GM21515 (cell line): ENCODE measurements at regions not wholly inside any gene's neighbourhood (a gene's known extent, or its start where the extent isn't known, plus 50 kb on each side); places are given as distances from the start of the nearest gene placed in this dataset.
A peak's percentile ranks its signal among the peaks of the same experiment; 100 is the strongest.

Experiments used
- ATAC-seq: cut with Tn5 transposase; IDR thresholded peaks from one replicate; pipeline ENCODE4 v1.9.1; 2021; ENCODE audit not compliant: unreplicated experiment

DNA sequence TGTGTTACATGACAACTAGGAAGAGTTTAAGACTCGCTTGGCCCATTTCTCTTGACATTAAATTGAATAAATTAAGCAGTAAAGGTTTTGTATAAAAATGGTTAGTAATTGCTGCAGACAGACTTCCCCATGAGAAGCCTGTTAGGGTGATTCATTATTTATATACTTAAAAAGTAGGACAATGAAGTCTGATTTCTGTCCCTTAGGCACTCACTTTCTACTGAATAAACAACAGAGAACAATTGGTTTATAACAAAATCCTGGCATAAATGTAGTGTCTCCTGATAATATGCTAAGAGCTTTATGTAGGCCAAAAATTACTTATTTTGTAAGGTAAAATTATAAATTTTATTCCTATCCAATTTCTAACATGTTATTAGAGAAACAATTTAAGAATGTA is 2138.5 kb upstream of the PCDH20 start:
- no peak for ATAC-seq

DNA sequence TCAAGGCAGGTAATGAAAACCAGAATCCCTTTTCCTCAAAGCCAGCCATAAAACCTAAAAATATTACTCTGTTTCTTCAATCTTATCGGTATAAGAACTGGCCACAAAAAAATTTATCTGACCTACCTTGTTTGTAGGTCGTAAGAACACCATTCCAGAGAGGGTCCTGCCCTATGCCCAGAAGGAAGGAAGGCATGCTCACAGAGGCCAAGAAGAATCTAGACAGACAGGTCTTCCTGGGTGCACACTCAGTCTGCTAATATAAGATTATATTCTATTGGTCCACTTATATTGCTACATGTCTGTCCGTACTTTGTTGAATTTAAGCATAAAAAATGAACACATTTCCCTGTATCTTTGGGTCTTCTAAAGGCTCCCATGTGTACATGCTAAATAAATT is 2136.1 kb upstream of the PCDH20 start:
- ATAC-seq = no peak

DNA sequence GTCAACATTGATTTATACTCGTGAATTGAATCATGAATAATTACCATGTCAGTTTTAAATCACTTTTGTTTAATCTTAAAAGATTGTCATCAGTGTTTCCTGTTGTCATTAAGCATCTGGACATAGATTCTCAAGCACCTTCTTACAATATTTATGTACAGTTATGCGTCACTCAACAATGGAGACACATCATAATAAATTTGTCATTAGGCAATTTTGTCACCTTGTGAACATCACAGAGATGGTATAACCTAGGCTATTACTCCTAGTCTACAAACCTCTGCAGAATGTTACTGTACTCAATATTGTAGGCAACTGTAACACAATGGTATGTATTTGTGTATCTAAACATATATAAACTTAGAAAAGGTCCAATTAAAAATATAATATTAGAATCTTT is 2130.9 kb upstream of the PCDH20 start:
- no peak for ATAC-seq

DNA sequence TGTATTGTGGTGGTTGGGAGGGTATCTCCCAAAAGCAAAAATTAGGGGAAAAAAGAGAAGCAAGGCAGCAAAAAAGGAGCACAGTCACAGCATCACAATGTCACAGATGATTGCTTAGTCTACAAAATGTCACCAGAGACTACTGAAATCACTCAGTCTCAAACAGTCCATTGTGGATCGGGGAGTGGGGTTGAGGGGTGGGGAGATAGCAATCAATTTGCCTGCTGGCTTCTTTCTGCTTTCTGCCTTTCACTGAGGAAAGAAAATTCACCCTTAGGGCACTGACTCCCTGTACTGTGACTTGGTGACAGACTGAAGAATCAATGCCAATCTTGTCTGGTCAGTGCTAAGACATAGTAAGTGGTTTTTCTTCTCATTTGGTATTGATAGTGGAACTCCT is 2127.1 kb upstream of the PCDH20 start:
- ATAC-seq = no peak

DNA sequence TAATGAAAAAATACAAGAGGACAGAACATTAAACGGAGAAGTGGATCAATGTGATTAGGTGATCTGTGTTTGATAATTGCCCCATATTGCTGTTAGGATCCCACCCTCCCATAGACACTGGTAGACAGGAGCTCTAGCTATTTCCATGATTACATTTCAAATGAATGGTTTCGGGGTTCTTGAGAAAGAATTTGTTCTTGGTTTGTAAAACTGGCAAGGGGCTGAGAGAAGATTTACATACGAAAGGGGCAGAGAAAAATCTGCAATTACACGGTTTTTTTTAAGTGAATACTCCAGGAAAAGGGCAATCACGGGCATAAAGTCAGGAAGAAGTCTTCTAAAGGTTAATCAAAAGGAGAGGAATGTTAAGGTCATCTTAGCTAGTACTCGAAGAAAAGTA is 2125.7 kb upstream of the PCDH20 start:
- no peak for ATAC-seq

DNA sequence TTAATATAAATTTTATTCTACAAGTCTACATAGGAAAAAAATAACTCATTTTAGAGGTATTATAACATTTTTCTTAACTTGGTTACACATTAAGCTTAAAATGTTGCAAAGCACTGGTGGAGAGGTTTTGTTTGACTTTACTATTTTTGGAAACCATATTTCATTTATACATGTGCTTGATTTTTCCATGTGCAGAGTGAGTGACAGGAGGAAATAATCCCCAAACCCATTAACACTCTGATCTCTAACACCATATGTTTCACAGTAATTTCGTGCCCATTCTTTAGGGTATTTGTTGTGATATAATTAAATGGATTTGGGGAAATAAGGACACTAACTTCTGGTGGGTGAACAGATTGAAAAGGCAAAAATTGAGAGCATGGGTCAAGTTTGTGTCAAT is 2124.4 kb upstream of the PCDH20 start:
- no peak for ATAC-seq

DNA sequence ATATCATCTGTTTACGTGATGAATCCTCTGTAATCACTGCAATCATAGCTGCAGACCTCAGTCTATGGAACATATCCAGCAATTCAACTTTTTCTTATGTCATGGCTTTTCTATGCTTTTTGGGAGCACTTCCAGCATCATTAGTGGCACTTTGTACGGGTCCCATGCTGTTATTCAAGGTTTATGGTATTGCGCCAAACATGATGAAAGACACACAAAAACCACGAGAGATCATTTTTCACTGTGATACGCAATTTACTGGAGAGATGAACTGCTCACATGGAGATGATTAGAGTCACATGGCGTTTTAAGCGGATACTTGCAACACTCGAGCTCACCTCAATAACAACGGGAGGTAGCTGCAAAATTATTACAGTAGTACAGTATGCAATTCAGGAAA is 2101.7 kb upstream of the PCDH20 start:
- no peak for ATAC-seq

DNA sequence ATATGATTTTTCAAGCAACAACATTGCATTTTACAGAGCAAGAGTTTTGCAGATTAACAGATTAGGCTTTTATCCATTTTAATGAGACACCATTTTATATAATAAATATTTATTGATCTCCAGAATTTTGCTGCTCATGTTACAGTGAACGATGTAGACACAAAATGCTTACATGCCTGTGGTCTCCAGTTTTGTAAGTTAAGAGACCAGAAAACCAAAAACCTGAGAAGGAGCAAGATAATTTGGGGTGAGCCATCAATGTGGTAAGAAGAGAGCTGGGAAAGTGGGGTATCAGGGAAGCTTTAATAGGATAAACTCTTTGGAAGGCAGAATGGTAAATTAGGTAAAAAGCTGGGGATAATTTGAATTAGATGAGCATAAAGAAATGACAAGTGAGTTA is 2100.5 kb upstream of the PCDH20 start:
- ATAC-seq = no peak

DNA sequence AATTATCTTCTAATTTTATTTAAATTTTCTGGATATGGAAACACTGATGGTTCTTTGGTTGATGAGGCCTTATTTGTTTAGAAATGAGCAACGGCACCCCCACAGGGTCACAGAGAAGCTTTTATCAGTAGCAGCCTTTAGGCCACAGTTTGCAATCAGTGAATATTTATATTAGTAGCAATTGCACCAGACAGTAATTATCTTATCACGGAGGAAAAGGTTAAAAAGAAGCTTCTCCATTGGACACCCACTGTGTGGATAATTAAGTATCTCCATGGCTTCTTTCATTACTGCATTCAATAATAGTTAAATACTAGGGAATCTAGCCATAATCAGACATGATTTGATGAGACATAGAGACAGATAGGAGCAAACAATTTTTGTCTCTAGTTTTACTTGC is 2099.2 kb upstream of the PCDH20 start:
- ATAC-seq = no peak

DNA sequence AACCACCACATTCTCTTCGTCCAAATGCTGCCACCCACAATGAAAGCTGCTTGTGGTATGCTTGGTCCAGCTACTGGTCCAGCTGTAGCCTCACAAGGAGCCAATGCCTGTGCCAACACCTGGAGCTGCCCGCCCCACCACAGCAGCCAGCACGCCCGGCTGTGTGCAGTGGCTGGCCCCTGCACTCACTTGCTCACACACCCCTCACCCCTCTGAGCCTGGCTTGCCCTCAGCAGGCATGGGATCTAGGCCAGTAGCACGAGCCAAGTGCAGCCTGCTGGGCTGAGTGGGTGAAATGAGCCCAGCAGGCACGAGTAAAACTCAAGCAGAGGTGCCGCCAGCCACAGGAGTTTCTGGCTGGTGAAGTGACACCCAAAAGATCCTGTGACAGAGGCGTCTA is 2096.4 kb upstream of the PCDH20 start:
- no peak for ATAC-seq

DNA sequence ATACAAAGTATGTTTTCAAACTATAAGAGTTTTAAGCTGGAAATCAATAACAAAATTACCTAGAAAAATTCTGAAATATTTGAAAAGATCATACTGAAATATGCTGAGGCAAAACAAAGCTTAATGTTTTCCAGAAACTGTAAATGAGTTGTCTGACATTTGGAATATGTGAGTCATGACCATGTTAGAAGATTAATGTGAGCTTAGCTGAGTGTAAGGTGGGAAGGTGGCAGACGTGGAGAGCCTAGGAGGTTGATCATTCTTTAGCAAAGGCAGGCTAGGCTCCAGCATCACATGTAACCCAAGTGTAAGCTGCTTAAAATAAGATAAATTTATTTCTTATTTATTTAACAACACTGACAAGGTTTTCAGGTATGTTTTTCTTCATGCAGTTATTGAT is 2086.1 kb upstream of the PCDH20 start:
- no peak for ATAC-seq

DNA sequence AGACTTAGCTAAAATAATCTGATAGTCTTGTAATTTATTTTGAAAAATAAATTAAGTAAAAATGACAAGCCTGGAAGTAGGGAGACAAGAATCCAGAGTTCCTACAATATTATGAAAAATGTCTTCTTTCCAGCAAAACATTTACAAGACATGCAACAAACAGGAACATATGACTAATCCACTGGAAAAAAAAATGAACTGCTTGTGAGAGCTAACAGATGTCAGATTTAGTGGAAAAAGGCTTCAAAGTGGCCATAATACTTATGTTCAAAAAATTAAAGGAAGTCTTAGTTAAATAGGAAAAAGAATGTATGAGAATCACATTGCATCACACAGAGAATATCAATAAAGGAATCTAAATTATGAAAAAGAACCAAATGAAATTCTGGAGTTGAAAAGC is 2082.0 kb upstream of the PCDH20 start:
- ATAC-seq = no peak

DNA sequence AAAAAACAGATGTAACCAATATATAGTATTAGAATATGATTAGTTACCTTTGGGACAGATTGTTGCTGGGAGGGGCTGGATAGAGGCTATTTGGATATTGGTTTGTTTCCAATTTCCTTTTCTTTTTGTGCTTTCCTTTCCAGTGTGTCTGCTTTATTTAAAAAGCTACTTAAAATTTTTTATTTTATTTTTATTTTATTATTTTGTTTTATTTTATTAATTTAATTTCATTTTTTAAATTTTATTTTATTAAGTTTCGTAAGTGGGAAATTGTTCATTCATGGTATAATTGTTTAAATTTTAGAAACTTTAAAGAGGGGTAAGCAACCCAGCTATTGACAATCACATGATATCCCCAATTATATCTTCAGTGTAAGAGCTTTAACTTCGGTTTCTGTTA is 2077.0 kb upstream of the PCDH20 start:
- ATAC-seq = no peak

DNA sequence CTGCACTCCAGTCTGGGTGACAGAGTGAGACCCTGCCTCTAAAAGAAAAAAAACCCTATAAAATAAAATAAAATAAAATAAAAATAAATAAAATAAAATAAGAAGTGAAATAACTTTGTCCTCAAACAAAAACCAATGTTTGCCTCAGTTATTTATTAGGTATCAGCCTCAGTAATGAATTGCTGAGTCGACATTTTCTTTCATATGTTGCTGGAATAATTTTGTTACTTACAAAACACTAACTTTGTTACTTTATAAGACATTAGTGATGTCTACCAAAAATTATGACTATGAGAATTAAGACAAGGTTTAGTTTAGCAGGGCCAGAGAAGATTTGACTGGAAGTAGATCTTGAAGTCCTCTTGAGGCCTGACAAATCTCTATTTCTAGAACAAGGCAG is 2074.5 kb upstream of the PCDH20 start:
- no peak for ATAC-seq

DNA sequence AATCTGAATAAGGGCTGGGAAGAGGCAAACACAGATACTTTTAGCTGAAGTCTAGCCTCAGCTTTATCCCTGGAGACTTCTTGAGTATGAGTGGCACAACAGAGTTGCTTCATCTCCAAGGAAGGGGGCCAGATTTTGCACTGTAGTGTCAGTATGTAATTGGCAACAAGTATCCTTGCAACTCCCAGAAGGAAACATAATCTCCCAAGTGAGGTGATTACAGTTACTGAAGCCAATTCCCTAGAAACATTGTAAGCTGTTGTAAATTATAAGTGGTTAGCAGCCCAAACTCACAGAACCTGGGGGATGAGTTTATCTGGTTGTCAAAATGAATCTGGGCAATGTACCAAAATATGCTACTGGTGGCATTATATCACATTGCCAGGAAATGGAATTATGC is 2065.7 kb upstream of the PCDH20 start:
- no peak for ATAC-seq

DNA sequence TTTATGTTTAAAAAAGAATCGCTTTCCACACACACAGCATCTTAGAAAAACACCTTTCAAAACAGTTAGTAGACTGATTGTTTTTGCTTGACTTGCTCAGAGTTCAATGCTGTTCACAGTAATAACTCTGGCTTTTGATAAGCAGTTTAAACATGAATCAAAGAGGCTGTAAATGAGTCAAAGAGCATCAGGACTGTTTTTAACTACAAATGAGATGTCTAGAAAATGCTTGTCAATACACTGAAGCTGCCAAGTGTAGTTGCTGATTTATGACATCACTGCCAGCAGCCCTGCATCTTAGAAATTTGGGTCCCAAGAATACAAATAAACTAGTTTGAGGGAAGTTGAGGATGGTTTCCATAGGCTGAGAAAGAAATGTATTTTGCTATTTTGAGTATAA is 2057.1 kb upstream of the PCDH20 start:
- ATAC-seq = no peak

DNA sequence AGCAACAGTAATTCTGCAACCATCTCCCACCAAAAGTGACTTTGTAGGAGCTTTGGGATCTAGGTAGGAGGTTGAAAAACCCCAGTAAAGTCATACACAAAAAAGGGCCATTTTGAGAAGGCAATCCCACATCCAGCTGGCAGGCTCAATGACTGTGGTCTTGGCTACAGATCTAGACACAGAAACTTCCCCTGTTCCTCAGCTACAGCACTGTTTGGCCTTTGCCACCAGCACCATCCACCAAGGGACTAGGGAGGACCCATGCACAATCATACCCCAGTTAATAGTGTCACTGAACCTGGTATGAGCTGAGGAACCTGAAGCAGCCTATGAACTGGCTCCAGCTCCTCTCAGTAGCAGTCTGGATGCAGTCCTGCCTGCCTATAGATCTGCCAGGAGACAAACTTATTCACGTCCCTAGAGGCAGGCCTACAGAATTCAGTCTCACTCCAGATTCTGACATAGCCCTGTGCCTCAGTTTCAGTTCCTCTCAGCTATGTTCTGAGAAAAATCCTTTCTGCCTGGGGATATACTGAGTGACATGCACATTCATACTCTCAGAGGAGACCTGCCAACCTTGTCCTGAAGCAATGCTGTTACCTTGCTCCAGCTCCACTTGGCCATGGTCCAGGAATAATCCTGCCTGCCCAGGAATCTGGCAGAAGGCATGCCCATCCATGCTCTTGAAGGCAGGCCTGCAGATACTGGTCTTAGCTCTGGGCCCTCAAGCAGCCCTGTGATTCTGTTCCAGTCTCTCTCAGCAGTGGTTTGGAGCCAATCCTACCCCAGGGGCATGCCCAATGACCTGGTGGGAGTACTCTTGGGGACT is 2048.3 kb upstream of the PCDH20 start:
- ATAC-seq = peak; percentile 92

DNA sequence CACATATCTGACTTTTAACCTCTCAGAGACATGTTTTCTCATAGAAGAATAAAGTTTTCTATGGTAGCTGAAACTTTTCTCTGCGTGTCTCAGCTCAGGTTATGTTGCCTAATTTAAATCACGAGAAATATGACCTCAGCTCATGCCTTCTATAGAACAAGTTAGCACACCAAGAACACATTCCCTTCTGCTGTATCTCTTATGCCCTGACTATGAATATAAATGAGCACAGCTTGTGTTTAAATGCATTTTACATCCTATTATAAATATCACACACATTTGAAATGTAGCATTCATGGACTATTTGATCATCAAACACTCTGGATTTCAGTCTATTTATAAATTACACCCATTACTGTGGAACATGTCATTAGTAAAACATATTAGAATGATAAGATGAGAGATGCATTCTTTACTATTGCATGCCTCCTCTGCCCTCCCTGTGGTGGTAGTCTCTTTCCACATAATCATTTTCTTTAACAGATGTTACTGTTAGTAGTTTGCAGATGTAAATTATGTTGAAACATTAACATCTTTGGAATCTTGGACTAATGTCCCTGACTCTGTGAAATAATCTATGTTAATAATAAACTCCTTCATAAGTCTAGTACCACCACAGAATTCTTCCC is 2044.9 kb upstream of the PCDH20 start:
- ATAC-seq = no peak

DNA sequence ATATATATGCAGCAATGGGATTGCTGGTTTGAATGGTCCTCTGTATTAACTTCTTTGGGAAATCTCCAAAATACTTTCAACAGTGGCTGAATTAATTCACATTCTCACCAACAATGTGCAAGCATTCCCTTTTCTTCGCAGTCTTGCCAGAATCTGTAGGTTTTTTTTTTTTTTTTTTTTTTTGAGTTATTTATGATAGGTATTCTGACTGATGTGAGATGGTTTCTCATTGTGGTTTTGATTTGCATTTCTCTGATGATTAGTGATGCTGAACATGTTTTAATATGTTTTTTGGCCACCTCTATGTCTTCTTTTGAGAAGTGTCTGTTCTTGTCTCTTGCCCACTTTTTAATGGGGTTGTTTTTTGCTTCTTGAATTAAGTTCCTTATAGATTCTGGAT is 2041.5 kb upstream of the PCDH20 start:
- no peak for ATAC-seq

DNA sequence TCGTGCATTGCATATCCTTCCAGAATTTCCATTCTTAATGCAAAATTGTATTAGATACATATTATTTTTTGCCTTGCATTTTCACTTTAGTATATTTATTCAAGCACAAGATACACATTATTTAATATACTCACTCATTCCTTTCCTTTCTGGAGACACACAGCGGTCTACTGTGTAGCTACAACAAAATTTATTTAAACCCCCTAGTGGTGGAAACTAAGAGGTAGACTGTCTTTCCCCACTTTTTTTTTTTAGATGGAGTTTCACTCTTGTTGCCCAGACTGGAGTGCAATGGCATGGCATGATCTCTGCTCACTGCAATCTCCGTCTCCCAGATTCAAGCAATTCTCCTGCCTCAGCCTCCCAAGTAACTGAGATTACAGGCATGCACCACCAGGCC is 2040.3 kb upstream of the PCDH20 start:
- no peak for ATAC-seq

DNA sequence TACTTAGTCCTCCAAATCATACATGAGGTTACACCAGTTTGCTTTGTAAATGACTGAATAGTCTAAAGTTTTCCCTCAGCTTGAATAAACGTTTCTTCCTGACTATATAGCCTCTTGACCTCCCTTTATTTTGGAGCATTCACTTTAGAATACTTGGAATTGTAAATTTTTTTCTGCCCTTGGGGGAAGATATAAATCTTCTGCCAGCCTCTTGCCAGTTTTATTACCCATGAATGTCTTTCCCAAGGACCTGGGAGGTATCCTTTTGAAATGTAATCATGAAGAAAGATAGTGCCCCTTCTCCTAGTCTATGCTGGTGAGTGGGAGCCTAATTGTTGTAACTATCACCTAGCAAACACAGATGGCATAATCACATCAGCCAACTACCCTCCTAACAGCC is 2033.9 kb upstream of the PCDH20 start:
- ATAC-seq = no peak

DNA sequence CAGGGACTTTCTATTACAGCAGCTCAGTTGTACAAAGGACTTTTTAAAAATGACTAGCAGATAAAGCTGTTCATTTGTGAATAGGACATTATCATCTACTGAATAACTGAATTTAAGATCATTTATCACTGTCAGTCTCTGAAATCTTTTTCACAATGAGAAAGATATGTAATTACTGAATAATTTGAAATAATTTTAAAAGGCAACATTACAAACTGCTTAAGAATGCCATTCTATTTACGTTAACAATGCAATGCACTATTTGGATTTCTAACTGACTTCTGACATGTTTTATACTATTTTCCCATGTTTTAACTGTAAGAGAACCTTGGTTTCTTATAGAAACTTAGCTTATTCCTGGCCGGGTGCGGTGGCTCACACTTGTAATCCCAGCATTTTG is 2033.0 kb upstream of the PCDH20 start:
- no peak for ATAC-seq

DNA sequence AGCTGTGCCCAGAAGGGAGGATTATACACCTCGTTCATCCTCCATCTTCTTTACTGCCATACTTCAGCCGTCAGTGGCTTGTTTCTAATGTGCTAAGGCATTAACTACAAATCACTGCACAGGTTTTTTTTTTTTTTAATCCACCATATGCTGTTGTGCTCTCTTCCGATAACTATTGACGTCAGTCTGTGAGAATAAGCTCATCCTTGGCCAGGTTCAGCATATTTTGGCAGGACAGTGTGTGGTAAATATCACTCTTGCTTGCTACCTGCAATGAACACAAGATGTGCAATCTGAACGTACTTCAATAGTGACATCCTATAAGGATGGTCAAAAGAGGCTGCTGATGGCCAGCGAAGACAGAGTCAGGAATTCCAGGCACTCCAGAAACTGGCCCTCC is 2030.7 kb upstream of the PCDH20 start:
- ATAC-seq = no peak
